Activated T-helper 9 cell treated with anti-CD3 and anti-CD28 coated beads, Interleukin-2, amount 50 U/mL, for 16 hours (primary cell): ENCODE measurements at regions not wholly inside any gene's neighbourhood (a gene's known extent, or its start where the extent isn't known, plus 50 kb on each side); places are given as distances from the start of the nearest gene placed in this dataset.
"Not testable (repeated sequence)": the region's sequence is repeated elsewhere in the genome, so short reads cannot be mapped to it uniquely, and the experiment has no call there.

ENCODE experiments used
- DNase-seq: peaks from one replicate; pipeline ENCODE4 v3.0.0-alpha.2; 2020; ENCODE audit warnings: low read depth

DNA sequence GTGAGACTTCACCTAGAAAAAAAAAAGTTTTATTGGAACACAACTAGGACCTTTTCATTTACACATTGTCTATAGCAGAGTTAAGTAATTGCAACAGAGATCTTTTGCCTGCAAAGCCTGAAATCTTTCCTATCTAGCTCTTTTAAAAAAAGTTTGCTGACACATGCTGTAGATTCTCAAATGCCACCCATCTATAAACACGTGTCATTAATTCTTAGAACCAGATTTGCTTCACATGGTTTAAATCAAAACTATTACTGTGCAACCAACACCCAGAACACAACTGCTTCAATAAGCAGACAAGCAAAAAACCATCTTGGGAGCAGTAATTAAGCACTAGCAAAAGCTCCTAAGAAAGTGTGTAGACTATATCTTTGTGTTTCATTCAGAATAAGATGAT, 55.0 kb downstream of the OXSM start:
- no peak for DNase-seq

DNA sequence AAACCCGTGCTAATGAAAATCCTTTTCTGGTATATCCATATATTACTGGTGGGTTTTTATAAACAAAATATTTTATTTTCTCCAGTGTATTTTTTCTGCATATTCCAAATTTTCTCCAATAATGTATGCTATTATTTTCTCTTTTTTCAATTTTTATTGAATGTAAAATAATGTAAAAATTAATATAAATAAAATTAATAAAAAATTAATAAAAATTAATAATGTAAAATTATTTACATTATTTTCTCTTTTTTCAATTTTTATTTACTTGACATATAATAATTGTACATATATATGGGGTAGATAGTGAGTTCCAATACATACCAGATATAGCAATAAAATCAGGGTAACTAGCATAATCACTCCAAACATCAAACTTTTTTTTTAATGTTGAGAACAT, 56.4 kb downstream of the OXSM start:
- no peak for DNase-seq

- no peak for DNase-seq
These were observed 59.2 kb downstream of the OXSM start for GRCh38 chr3:25849091-25849490.

- no peak for DNase-seq
These were observed 59.9 kb downstream of the OXSM start for GRCh38 chr3:25849641-25850385.

GRCh38 chr3:25851693-25852259, 61.9 kb downstream of the OXSM start:
- not testable (repeated sequence) for DNase-seq

DNA sequence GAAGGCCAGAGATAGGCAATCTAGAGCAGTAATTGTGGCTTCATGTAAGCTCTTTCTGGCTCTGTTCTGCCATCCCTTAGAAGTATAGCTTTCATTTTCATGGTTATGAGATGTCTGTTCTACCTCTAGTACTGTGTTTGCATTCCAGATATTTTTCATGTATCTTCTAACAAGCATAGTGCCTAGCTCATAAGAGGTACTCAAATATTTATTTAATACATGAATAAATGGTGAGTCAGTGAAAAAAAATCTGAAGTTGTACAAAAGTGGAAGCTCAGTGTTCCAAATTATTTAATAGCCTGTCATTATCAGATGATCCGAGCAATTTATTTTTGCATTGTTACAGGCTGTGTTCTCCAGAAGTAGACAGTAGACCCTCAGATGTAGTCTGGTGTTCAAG, 64.3 kb downstream of the OXSM start:
- DNase-seq: no peak

DNA sequence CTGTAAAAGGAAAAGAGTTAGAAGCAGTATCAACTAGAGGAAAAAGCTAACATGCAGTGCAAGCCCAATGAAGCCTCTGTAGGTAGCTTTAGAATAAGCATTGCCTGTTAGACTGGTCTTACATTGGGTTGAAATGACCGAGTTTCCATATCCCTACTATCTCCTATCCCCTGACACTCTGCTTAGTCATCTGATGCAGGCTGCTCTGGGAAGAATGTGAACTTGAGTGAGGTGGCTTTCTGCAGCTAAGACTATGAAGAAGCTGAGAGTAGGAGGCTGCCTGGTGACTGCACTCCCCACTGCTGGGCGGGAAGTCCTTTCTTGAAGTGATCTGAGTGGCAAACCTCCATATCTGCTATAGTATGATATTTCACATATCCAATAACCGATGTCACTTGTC, 64.7 kb downstream of the OXSM start:
- DNase-seq: no peak

DNA sequence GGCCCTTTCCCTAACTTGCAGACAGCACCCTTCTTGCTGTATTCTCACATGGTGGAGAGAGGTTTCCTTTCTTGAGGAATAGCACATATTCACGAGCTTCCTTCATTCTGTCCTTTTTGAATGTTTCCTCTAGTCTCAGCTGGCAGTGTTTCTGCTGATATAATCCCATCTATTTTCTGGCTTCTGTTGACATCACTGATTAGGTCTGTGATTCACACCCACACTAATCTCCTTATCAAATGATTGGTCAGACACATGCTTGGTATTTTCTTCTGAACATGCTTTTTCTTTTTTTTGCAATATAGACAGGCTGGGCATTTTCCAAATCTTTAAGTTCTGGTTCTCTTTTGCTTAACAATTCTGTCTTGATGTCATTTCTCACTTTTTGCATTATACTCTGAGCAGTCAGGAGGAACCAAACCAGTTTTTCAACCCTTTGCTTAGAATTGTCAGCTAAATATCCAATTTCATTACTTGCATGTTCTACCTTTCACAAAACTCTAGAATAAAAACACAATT, 65.4 kb downstream of the OXSM start:
- DNase-seq: no peak

GRCh38 chr3:25856902-25857518, 67.1 kb downstream of the OXSM start:
- DNase-seq: no peak

- DNase-seq: no peak
These were observed 71.7 kb downstream of the OXSM start for GRCh38 chr3:25861566-25861965.

DNA sequence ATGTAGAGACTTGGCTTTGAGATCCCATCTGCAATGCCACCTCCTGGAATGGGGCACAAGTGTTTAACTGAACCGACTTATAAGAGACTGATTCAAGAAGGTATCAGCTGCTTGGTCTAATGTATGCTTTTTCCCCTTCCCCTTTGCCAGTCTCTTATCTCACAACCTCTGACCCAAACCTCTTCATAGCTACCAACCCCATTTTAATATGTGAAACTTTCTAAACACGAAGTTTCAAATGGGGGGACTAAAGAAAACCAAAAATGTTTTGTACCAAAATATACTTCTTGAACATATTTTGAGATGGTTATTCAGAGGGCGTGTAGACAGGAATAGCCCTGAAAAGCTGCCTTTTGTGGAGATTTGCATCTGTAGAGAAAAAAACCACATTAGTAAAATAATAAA, 73.1 kb downstream of the OXSM start:
- DNase-seq: no peak

DNA sequence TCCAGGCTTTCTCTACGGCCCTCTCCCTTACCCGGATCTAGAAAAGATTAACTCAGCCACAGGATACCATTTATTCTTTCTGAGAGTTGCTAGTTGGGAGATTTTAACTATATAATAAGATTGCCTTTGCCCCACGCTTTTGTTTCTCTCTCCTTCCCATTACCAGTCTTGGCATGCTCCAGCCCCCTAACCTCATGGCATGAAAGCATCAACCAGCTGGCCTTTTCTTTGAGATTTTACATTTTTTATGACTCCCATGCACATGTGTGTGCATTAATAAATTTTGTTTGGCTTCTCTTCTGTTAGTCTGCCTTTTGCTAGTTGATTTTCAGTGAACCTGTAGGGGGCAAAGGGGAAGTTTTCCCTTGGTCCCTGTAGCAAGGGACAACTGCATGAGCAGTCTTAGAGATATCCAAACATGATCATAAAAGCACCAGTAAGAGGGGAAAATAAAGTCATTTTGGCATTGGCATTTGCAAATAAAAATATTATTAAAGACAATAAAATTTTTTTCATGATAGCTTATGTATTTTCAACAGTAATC, 73.6 kb downstream of the OXSM start:
- DNase-seq: no peak

DNA sequence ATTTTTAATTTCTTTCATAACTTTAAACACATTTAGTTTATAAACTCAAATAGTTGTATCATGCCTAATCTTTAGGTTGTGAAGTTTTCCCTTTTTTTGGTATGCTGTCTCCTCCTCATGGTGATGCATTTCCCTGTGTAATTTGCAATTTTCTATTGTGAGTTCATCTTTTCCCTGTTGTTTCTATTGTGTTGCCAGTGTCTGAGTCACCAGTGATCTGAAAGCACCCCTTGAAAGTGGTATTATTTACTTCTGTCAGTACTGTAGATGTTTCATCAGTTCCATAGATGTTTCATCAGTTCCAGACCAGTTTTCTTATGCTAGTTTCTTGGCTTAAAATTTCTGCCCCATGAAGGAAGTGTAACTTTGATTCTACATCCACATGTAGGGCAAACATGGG, 80.6 kb downstream of the OXSM start:
- no peak for DNase-seq

DNA sequence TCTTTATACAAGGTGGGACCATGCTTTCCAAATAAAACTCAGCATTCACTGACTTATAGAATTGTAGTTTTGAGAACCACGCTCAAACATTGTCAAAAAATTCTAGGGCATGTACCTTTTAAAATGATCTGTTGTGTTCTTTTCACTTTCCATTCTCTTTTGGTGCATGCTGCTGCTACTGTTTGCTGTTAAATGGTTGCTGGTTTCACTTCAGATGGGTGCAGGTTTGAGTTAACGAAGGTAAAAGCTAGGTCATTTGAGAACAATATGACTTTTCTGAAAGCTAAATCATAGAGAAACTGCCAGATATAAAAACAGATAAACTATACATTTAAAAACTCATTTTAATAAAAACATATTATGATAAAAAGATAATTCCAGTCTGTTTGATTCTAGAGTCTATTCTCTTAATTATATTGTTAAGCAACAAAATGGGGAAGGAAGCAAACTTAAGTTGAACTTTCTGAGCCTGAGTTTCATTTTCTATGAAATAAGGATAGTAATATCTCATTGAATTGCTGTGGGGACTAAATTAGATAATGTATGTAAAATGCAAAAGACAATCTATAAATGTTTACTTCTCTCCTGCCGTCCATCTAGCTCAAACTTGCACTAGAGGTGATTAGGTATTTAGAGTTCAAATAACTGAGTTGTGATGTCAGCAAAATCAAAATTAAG, 82.4 kb downstream of the OXSM start:
- DNase-seq: no peak

DNA sequence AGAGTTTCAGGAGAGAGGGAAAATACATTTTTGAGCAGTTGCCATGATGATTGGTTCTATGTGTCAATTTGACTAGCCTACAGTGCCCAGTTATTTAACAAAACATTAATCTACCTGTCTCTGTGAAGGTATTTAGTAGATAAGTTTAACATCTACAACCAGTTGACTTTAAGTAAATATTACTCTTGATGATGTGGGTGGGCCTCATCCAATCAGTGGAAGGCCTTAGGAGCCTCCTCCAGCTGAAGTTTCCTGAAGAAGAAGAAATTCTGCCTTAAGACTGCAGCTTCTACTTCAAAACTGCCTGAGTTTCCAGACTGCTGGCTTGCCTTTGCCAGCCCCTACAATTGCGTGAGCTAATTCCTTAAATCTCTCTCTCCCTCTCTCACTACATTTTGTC, 93.6 kb downstream of the OXSM start:
- DNase-seq: no peak

DNA sequence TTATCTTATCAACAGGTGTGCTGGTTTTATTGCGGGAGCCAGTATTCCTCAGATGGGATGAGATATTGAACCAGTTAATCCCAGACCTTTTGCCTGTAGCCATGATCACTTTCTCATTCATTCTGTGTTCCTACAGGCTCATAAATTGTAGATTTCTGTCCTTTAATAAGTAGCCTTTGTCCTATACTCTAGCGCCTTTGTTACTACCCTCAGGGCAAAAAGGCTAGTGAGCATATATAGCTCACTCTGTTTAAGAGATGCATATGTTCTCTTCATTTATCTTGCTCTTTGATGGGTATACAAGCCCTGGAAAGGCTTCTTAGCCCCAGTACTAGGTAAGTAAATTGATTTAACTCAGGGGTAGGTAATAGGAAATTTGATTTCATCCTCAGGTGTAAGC, 95.1 kb downstream of the OXSM start:
- DNase-seq: no peak

DNA sequence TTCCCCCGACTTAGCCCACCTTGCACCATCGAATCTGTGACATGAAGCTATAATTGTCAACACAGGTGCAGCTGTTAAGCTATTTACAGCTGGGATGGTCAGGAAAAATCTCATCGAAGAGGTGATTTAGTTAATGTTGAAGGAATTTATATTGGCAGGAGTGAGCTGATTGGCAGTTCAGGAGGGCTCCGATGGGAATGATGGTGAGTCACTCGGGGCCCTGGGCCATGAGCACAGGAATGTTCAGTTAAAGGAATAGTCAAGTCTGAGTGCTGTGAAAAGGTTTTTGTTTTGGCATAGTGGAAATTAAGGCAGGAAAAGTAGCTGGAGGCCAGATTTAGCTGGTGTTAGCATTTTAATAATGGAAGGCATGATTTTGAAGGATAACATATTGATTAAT, 95.7 kb downstream of the OXSM start:
- no peak for DNase-seq

GRCh38 chr3:25887907-25888306, 98.0 kb downstream of the OXSM start:
- DNase-seq: no peak

DNA sequence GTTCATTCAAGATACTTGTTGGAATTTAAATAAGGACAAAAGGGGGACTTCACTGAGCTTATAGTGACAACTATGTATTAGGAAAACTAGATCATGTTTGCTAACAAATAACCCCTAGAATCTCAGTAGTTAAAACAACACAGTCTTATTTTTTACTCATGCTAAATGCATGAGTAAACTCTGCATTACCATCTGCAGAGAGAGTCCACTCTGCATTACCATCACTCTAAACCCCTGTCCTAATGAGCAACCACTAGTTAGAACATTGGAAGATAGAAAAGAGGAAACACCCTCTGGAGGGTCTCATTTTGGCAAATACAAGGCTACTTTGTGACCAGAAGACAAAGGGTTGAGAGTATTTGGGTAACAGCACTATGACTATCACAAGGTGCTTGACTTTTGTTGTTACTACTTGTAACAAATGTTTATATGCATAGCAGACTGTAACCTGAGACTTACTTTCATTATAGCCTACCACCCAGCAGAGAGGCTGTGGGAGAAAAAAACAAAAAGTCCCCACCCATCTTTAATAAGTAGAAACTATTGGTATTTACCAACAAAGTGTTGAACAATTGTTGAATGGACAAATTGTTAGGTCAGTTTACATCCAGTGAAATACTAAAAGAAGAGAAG, 99.1 kb downstream of the OXSM start:
- DNase-seq: no peak

GRCh38 chr3:25889525-25889917, 99.6 kb downstream of the OXSM start:
- DNase-seq: no peak

GRCh38 chr3:25894101-25894500, 104.2 kb downstream of the OXSM start:
- no peak for DNase-seq

- DNase-seq: no peak
These were observed 105.1 kb downstream of the OXSM start for GRCh38 chr3:25895031-25895430.
